HG02571 (cell line): ENCODE measurements at regions not wholly inside any gene's neighbourhood (a gene's known extent, or its start where the extent isn't known, plus 50 kb on each side); places are given as distances from the start of the nearest gene placed in this dataset.
"Not testable (repeated sequence)": the region's sequence is repeated elsewhere in the genome, so short reads cannot be mapped to it uniquely, and the experiment has no call there.

ENCODE experiments used
- ATAC-seq: cut with Tn5 transposase; IDR thresholded peaks from one replicate; pipeline ENCODE4 v1.9.1; 2021; ENCODE audit warnings: mild to moderate bottlenecking, moderate library complexity; ENCODE audit not compliant: unreplicated experiment

DNA sequence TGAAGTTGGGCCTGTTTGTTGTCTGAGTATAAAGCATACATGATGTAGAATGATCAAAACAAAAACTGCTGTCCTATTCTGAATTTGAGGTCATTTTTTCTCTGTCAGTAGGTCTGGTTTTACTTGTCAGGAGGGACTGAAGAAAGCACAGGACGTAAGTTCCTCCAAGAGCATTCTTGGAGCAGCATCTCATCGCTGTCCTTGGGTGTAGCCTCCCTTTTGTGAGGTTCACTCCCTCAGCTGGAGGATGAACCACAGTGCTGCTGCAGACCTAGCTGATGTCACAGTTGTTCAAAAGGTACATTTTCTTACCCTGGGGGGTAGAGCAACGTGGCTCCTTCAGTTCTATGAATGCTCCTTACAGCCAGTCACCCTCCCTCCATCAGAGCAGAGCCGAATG is 490.0 kb upstream of the TBL1XR1 start:
- ATAC-seq = no peak

DNA sequence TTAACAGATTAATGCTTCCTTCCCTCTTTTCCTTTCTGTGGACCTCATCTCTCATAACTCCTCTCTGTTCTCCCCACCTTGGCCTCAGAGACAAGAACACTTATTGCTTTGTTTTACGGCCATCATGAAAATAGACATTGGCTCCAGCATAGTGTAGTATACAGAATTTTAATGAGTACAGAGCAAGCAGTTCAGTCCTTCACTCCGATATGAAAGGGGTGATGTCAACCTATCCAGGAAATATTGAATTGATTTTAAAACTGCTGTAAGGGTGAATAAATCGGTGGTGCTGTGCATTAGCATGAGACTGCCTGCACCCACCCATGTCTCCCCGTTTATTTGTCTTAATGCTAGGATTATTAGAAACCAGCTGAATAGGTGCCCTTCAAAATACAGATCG is 490.9 kb upstream of the TBL1XR1 start:
- no peak for ATAC-seq

DNA sequence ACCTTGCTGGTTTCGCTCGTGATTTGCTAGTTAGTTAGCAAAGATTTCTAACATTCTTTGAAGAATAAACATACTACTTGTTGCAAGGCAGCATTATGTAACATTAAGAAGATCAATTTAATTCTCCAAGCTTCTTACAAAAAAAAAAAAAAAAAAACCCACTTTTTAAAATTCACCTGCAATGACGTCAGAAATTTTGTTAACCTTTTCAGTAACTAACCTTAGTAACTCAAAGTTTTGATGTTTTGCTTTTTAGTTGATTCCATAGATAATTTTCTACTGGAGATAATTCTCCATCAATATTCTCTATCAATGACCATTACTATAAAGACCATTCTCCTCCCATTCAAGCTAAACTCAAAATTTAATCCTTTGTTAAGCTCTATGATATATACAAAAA is 491.8 kb upstream of the TBL1XR1 start:
- no peak for ATAC-seq

DNA sequence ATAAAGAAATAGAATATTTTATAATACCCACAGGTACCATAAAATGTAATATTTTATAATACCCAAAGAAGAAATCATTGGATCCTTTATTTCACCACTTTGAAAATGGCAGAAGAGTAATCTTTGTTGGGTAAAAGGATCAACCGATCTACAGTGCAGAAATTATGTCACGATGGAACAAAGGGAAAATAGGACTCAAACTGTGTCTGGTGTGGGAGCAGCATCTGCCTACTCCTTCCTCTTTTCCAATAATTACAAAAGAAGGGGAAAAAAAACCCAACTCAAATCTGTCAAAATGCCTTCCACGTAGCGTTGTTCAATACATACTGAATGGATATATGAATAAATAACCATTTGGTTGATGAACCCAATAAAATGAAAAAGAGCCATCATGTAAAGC is 492.6 kb upstream of the TBL1XR1 start:
- no peak for ATAC-seq

DNA sequence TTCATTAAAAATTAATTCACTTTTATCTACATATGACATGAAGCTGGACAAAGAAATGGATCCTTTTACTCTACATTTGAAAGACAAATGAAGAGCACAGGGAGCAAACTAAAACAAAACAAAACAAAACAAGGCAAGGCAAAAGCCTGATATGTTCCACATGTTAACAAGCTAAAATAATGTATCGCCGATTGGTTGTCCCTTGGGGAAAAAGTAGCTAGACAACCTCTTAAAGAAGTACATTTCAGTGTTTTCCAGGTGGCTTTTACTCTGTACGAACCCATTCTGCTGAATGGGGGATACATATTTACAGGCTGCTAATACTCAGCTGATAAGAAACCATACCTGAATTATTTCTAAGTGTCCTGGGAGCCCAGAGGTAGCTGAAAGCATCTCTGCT is 493.0 kb upstream of the TBL1XR1 start:
- no peak for ATAC-seq

DNA sequence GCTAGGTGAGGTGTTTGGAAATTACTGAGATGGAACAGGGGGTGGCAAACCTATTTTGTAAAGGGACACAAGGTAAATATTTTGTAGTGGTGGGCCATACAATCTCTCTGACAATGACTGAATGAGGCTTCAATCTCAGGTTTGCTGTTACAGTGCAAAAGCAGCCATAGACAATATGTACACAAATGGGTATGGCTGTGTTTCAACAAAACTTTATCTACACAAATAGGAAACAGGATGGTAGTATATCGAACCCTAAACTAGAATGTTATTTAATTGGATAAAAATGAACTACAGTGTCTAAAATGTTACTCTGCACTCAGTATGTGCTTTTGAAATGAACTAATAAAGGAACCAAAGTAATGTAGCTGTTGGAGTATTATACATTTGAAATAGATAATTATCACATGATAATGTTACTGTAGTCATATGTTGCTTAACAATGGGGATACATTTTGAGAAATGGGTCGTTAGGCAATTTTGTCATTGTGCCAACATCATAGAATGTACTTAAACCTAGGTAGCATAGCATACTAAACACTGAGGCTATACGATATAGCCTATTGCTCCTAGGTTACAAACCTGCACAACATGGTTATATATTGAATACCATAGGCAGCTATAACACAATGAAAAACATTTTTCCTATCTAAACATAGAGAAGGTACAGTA is 495.2 kb upstream of the TBL1XR1 start:
- no peak for ATAC-seq

DNA sequence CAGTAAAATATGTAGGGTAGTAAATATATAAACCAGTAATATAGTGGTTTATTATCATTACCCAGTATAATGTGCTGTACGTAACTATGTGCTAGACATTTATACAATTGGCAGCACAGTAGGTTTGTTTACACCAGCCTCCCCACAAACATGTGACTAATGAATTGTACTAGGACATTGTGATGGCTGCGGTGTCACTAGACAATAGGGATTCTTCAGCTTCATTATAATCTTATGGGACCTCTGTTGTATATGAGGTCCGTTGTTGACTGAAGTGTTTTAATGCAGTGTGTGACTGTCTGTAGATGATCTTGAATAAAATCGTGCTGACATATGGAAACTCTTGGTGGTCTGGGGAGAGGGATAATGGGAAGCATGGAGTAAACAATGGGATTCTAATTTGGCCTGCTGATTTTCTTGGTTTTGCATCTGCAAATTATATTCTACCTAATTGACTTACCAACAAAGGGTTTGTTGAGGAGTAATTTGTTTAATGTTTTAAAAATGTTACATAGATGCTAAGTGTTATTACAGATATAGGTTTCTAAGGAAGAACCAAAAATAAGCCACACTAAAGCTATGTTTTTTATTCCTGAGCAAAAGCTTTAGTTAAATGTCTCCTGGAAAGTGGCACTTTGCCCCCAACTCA is 496.5 kb upstream of the TBL1XR1 start:
- no peak for ATAC-seq

DNA sequence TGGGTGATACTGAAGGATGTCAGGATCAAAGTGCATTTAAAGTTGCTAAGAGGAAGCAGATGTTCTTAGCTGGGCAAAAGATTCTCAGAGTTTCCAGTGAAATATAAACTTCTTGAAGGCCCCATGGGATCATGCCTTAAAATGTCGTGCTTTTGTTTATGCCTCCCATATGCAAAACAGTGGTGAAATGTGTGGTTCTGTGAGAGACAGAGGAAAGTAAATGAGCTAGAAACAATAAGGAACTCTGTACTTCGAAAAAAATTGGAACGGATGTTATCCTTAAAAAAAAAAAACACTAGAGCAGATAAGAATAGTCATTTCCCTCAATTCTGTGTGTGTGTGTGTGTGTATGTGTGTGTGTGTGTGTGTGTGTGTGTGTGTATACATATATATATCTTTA is 497.0 kb upstream of the TBL1XR1 start:
- ATAC-seq = no peak

DNA sequence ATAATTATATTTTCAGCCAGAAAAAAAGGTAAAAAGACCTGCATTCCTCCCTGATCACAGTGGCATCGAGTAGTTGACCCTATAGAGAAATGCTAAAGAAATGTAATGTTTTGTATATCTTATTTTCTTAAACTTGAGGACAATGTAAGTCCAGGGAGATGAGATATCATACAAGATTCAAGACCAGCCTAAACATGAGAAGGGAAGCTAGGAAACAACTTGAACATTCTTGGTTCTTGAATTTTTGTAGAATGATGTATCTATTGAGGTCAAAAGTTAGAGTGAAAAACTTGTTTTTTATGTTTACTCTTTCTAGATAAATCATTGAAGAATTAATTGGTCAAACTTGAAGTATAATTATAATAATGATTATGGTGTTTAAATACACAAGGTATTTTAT is 497.7 kb upstream of the TBL1XR1 start:
- no peak for ATAC-seq

DNA sequence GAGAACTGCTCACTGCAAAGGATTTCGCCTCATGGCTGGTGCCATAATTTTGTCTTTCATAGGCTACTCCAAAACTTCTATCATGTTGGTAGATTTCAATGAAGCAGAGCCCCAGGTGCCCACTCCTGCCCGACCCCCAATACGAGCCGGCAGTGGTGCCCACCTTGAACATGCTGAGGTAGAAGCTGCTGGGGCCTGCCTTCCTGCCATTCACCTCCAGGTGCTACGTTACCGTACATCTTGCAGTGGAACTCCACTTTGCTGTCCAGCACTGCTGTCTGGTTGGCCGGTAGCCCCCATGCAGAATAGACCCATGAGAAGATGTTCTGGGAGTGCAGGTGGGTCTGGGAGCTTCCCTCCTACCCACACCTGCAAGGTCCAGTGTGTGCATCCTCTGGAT is 502.8 kb upstream of the TBL1XR1 start:
- no peak for ATAC-seq

DNA sequence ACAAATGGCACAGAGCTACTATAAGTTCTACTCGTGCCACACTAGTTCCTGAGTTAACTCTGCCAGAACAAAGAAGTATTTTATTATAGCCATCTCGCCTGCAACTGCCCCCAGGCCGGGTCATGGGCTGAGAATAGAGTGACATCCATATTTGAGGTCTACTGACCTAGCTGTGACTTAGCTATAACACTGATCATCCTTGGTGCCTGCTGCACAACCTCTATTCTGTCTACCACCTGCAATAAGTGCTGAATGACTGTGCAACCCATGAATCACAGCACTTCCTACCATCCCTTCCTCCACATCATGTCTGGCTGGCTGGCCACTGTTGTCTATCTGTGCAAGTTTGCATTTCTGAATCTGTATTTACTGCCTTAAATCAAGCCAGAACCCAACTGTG is 506.5 kb upstream of the TBL1XR1 start:
- ATAC-seq = no peak

DNA sequence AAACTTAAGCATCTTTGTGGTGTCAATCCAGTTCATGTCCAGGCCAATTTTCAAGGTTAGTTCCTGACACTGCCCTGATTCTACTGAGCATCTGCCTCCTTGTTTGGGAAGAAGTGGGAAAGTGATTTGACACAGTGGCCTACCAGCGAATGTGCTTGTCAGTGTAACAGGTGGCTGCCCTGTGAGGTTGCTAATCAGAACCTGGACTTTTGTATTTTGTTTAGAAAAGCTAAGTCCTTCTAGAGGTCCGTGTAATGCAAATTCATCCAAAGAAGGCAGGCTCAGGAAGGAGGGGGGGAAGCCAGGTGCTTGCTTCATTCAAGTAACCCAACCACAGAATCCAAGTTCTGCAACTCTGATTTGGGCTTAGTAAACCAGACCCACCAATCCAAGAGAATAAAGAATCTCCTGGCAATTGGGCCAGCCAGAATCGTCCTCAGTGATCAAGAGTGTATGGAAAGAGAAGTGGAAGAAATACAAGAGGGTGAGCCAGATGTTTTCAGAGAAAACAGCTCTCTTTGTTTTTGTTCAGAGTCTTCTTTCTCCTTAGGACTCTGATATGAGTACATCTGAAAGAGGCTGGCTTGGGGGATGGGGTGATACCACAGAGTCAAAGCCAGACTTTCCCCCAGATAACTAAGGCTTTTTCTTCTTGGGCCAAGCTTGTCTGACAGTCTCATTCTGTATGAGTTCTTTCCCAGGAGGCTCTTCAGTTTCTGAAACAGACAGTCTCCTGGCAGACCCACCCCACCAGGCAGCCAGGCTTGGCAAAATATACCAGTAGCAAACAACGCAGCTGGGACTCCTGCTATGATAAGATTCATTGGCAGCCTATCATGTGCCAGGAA is 508.9 kb upstream of the TBL1XR1 start:
- no peak for ATAC-seq

DNA sequence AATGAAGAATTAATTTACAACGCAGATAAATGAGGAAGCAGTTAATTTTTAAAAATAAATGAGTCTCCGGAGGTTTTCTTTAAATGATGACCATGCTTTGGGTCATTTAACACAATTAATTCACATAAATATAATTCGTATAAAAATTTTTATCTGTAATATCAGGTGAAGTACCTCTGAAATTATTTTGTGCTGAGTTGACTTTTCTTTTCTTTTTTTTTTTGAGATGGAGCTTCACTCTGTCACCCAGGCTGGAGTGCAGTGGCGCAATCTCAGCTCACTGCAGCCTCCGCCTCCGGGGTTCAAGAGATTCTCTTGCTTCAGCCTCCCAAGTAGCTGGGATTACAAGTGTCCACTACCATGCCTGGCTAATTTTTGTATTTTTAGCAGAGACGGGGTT is 512.2 kb upstream of the TBL1XR1 start:
- not testable (repeated sequence) for ATAC-seq

DNA sequence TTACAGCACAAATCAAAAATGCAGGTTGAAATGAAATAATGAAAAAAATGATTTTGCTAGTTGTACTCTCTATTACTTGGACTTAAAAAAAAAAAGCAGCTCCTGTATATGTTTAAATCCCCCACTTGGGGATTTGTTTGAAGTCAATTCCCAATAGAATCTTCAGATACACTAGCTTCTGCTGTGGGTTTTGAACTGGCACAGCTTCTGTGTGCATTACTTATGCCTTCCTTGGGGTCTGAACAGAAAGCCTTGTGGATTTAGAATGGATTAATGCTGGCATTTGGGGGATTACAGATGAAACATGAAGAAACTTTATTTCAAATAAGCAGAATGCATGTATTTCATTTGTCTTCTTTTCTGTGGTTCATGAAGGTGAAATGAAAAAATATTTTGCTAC is 513.2 kb upstream of the TBL1XR1 start:
- ATAC-seq = no peak

DNA sequence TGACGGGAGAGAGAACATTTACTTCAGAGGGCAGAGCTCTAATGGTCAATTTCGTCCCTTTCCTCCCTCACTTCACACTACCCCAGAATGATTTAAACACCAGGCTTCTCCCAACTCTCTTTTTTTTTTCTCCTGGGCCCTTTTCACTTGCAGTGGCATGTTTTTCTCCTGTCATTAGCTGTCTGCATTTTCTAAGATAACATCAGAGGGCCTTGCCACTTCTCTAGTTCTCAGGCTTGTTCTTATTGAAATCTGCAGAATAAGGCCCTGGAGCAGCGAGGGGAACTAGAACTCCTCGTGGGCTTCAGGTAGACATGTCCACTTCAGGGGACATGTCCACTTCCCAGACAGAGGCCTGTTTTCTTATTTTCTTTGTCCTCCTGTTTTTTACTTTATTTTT is 514.4 kb upstream of the TBL1XR1 start:
- ATAC-seq = no peak

DNA sequence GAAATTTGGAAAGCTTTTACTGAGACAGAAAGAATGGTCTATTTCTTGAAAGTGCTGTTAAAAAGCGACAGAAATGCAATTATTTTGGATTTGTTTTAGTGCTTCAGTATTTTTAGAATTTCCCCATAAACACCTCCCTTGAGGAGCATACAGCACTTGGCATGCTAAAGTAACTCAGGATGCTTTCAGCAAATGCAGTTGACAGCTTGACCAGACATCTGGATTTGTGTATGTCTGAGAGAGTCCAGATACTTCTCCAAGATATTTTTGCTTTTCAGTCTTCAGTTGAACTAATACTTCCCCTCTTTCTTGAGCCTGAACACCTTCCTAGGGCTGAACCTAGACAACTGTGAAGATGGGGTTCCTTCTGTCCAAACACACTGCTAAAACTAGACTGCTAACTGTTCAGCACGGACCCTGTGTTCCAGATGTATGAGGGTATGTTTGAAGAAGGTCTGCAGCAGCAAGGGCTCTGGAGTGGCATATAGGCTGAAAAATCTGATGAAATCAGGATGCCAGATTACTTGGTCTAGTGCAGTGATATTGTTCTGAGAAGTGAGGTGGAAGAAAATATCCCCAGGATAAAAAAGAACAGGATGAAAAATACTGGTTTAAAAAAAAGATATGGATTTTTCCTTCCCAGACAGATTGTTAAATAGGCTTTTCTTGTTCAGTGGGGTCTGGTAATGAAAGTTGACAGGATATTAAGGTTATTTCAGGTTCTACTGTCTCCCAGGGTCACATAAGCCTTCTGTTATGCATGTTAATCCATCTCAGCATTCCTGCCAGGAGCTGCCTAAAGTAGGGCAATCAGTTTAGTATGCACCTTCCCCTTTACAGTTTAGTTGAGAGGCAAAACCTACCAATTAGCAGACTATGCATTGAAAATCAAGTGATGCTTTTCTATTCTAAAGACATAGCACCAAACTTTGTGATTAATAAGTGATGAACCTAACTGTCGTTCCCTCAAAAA is 516.9 kb upstream of the TBL1XR1 start:
- ATAC-seq = no peak

DNA sequence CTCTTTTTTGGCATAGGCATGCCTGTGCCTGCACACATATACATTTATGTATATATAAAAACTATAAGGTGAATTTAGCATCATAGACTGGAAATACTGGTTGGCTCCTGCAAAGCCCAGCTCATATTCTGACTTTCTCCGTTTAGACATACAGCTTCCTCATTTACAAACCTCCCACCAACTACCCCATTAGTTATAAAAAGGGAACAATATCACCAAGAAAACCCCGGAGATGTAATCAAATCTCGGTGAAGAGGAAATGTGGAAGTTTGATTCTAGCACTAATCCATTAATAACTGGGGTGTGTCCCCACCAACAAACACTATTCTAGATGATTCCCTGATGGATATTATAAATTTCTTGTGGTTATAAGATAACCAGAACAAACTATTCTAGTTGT is 517.7 kb upstream of the TBL1XR1 start:
- ATAC-seq = no peak

DNA sequence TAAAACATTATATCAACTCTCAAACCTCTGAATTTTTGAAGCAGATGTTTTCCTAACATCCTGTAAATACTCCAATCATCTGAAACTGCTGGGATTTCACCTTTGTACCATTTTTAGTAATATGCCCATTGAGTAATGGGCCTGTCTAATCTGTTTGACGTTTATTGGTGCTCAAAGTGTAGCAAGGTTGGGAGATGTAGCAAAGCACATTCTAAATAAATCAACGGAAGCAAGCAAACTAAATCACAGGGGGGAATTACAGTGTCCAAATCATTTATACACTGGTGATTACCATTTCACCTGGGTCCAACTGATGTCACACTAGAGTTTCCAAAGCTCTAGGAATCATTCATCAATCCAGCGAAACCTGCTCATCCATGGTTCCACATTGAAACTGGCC is 518.7 kb upstream of the TBL1XR1 start:
- ATAC-seq = no peak

DNA sequence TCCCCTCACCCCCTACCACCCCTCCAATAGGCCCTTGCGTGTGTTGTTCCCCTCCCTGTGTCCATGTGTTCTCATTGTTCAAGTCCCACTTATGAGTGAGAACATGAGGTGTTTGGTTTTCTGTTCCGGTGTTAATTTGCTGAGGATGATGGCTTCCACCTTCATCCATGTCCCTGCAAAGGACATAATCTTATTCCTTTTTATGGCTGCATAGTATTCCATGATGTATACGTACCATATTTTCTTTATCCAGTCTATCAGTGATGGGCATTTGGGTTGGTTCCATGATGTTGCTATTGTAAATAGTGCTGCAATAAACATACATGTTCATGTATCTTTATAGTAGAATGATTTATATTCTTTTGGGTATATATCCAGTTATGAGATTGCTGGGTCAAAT is 523.6 kb upstream of the TBL1XR1 start:
- ATAC-seq = not testable (repeated sequence)

DNA sequence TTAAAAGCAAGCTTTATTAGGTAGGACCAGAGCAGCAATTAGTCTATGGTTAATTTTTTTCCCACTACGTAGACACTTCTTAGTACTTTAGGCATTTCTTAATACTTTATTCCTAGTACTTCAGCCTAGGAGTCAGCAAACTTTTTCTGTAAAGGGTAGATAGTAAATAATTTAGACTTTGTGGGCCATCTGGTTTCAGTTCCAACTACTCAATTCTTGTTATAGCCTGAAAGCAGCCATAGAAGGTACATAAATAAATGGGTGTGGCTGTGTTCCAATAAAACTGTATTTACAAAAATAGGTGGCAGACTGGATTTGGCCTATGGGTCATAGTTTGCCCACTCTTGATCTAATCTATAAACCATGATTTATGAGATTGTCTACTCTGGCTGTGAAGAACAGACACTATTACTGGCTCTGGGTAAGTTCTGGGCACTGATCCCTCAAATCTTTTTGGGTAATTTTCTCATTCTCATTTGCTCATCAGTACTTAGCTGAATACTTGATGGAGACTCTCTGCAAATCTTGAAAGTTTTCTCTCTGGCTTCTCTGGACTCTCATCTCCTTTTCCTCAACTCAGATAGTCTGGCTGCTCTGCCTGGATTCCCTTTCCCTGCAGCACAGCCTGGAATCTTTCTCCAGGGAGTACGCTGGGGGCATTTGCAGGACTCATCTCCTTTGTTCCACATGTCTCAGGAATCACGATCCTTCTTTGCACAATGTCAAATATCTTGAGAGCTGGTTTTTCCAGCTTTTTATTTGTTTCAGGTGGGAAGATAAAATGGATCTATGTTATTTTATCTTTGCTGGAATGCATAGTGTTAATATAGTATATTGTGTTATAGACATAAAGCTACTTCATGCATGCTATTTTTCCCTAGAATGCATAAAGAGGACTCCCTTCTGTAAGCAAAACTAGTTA is 524.8 kb upstream of the TBL1XR1 start:
- no peak for ATAC-seq
